ENCODE measurements at regions not wholly inside any gene's neighbourhood (a gene's known extent, or its start where the extent isn't known, plus 50 kb on each side); places are given as distances from the start of the nearest gene placed in this dataset.

GRCh38 chr12:97194546-97194945, 268.1 kb upstream of the RMST start:
- ChIA-PET POLR2A (no interaction called here), CTCF (no interaction called here)
- H4K20me1 ChIP-seq (ENCODE audit: control insufficient read depth, insufficient read depth, low read length, poor library complexity, severe bottlenecking): no peaks in the 10 kb centered on the region
- WGBS (ENCODE audit: insufficient coverage): 60% methylated on average over 1 of the region's 4 CpGs
- ATAC-seq (ENCODE audit: low read depth): no peak
- no peaks in the 10 kb centered on the region for H3K4me1 Mint-ChIP-seq
- H3K36me3 ChIP-seq (replicated peaks in 1 of 2; ENCODE audit: control extremely low read depth in 1 of 2, control insufficient read depth in 1 of 2, extremely low read depth in 1 of 2, insufficient read depth in 2 of 2, low read length in 1 of 2): no peaks in the 10 kb centered on the region
- no peak overlapping the region for H2AFZ ChIP-seq (ENCODE audit: insufficient read depth, low read depth, low read length, poor library complexity, severe bottlenecking)
- intact Hi-C loops (cut with micrococcal nuclease): no loop called here
- H3K4me3 ChIP-seq (ENCODE audit: control extremely low read depth in 1 of 5, extremely low read depth in 1 of 5, insufficient read depth in 1 of 5, low read depth in 2 of 5, low read length in 4 of 5): no peak overlapping the region
- H3K27ac Mint-ChIP-seq: no peak overlapping the region
- no peak overlapping the region for H3K27ac ChIP-seq (ENCODE audit: low read length in 2 of 2)
- peaks cover 0 to 2% (median 0%) of the 10 kb centered on the region in 3 donors for H3K9me3 ChIP-seq (ENCODE audit: control extremely low read depth in 1 of 3, control insufficient read depth in 2 of 3, insufficient read depth in 1 of 3, low read length in 2 of 3)
- no peaks in the 10 kb centered on the region for H3K27me3 Mint-ChIP-seq
- no peak overlapping the region for H3K9ac ChIP-seq (ENCODE audit: low read length)
- no peak for DNase-seq
- H3K27me3 ChIP-seq (replicated peaks in 1 of 4; ENCODE audit: control extremely low read depth in 1 of 4, control insufficient read depth in 3 of 4, insufficient read depth in 4 of 4, low read length in 3 of 4): peaks cover 0 to 3% (median 1%) of the 10 kb centered on the region in 4 experiments
- no peaks in the 10 kb centered on the region for H3K79me2 ChIP-seq (ENCODE audit: control insufficient read depth, insufficient read depth, low read length)
- no peak overlapping the region for H3K4me2 ChIP-seq (replicated peaks; ENCODE audit: low read depth, low read length, poor library complexity, severe bottlenecking)
- H3K4me1 ChIP-seq (ENCODE audit: control insufficient read depth in 2 of 2, insufficient read depth in 2 of 2, low read length in 2 of 2): no peaks in the 10 kb centered on the region
- H3K9me3 Mint-ChIP-seq (ENCODE audit: insufficient read depth): peaks cover 2% of the 10 kb centered on the region
- H3K4me3 Mint-ChIP-seq: no peak overlapping the region
- TF ChIP-seq, protein P1, sequence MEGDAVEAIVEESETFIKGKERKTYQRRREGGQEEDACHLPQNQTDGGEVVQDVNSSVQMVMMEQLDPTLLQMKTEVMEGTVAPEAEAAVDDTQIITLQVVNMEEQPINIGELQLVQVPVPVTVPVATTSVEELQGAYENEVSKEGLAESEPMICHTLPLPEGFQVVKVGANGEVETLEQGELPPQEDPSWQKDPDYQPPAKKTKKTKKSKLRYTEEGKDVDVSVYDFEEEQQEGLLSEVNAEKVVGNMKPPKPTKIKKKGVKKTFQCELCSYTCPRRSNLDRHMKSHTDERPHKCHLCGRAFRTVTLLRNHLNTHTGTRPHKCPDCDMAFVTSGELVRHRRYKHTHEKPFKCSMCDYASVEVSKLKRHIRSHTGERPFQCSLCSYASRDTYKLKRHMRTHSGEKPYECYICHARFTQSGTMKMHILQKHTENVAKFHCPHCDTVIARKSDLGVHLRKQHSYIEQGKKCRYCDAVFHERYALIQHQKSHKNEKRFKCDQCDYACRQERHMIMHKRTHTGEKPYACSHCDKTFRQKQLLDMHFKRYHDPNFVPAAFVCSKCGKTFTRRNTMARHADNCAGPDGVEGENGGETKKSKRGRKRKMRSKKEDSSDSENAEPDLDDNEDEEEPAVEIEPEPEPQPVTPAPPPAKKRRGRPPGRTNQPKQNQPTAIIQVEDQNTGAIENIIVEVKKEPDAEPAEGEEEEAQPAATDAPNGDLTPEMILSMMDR (IDR thresholded peaks at IDR 0.05): no peak
- TF ChIP-seq EZH2 (IDR thresholded peaks at IDR 0.05; ENCODE audit: borderline replicate concordance, insufficient read depth, low read depth, low read length, poor library complexity, severe bottlenecking): no peak

DNA sequence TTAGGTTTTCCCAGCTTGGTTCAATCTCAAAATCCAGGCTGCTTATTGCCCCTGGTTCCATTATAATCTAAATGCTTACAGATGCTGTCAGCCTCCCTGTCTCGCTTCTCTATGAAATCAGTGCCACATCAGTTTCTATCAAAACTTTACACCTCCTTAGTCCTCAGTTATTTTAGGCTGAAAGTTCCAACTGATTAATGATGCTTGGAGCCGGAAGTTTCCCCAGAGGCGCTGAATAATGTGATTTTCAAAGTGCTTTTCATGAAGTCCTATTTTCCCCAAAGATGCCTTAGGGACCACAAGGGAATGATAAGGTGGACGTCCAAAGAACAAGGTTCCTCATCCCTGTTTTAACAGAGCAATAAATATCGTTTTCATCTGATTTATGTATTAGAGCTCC, 262.4 kb upstream of the RMST start:
- TF ChIP-seq EZH2 (IDR thresholded peaks at IDR 0.05; ENCODE audit: borderline replicate concordance, insufficient read depth, low read depth, low read length, poor library complexity, severe bottlenecking): no peak
- intact Hi-C loops (cut with micrococcal nuclease): no loop called here
- H3K27ac ChIP-seq (ENCODE audit: low read length in 2 of 2): no peak overlapping the region
- H3K4me3 ChIP-seq (ENCODE audit: control extremely low read depth in 1 of 5, extremely low read depth in 1 of 5, insufficient read depth in 1 of 5, low read depth in 2 of 5, low read length in 4 of 5): no peak overlapping the region
- no peak overlapping the region for H3K9ac ChIP-seq (ENCODE audit: low read length)
- ChIA-PET CTCF (no interaction called here), POLR2A (no interaction called here)
- Mint-ChIP-seq H3K27me3 (peaks cover 10% of the 10 kb centered on the region), H3K27ac (no peak overlapping the region), H3K4me1 (no peaks in the 10 kb centered on the region), H3K4me3 (no peak overlapping the region), H3K9me3 (ENCODE audit: insufficient read depth) (no peaks in the 10 kb centered on the region)
- H3K79me2 ChIP-seq (ENCODE audit: control insufficient read depth, insufficient read depth, low read length): no peaks in the 10 kb centered on the region
- DNase-seq (no peak), ATAC-seq (ENCODE audit: low read depth) (no peak)
- WGBS (ENCODE audit: insufficient coverage): 90% methylated on average over 5 of the region's 5 CpGs
- H3K4me2 ChIP-seq (replicated peaks; ENCODE audit: low read depth, low read length, poor library complexity, severe bottlenecking): no peak overlapping the region
- H3K9me3 ChIP-seq (ENCODE audit: control extremely low read depth in 1 of 3, control insufficient read depth in 2 of 3, insufficient read depth in 1 of 3, low read length in 2 of 3): peaks cover 0 to 5% (median 0%) of the 10 kb centered on the region in 3 donors
- peaks cover 0 to 6% (median 1%) of the 10 kb centered on the region in 4 experiments for H3K27me3 ChIP-seq (replicated peaks in 1 of 4; ENCODE audit: control extremely low read depth in 1 of 4, control insufficient read depth in 3 of 4, insufficient read depth in 4 of 4, low read length in 3 of 4)
- H2AFZ ChIP-seq (ENCODE audit: insufficient read depth, low read depth, low read length, poor library complexity, severe bottlenecking): no peak overlapping the region
- H4K20me1 ChIP-seq (ENCODE audit: control insufficient read depth, insufficient read depth, low read length, poor library complexity, severe bottlenecking): no peaks in the 10 kb centered on the region
- no peaks in the 10 kb centered on the region for H3K36me3 ChIP-seq (replicated peaks in 1 of 2; ENCODE audit: control extremely low read depth in 1 of 2, control insufficient read depth in 1 of 2, extremely low read depth in 1 of 2, insufficient read depth in 2 of 2, low read length in 1 of 2)
- H3K4me1 ChIP-seq (ENCODE audit: control insufficient read depth in 2 of 2, insufficient read depth in 2 of 2, low read length in 2 of 2): no peaks in the 10 kb centered on the region

All from B cell (primary cell).